ENCODE measurements at regions not wholly inside any gene's neighbourhood (a gene's known extent, or its start where the extent isn't known, plus 50 kb on each side); places are given as distances from the start of the nearest gene placed in this dataset.
A peak's percentile ranks its signal among the peaks of the same experiment; 100 is the strongest.

GRCh38 chr18:10018289-10018688, 104.5 kb downstream of the VAPA start:
- H3K36me3 ChIP-seq (ENCODE audit: insufficient read depth in 1 of 2, low read depth in 1 of 2) = no peaks in the 10 kb centered on the region
- peaks cover 16% of the 10 kb centered on the region for H3K4me1 ChIP-seq
- H3K27me3 ChIP-seq (ENCODE audit: insufficient read depth in 3 of 3, low read length in 2 of 3) = no peaks in the 10 kb centered on the region
- WGBS, 3 donors = 87 to 98% (median 93%) methylated on average over 5 of the region's 5 CpGs
- no peak for TF ChIP-seq CTCF (IDR thresholded peaks at IDR 0.05)
- DNase-seq (no peak), ATAC-seq (no peak)
- H3K9me3 ChIP-seq = no peaks in the 10 kb centered on the region
- intact Hi-C loops (cut with DNase I) = no loop called here
- no peak overlapping the region for H3K4me3 ChIP-seq
- H3K27ac ChIP-seq = no peak overlapping the region

- DNase-seq (no peak), ATAC-seq (no peak)
- 67 to 76% (median 69%) methylated on average over 6 of the region's 6 CpGs for WGBS, 3 donors
- H3K27ac ChIP-seq = no peak overlapping the region
- H3K27me3 ChIP-seq (ENCODE audit: insufficient read depth in 3 of 3, low read length in 2 of 3) = no peaks in the 10 kb centered on the region
- no peaks in the 10 kb centered on the region for H3K9me3 ChIP-seq
- H3K4me1 ChIP-seq = peaks cover 9% of the 10 kb centered on the region
- no peak overlapping the region for H3K4me3 ChIP-seq
- intact Hi-C loops (cut with DNase I) = loop anchor here in 1 of 2 donors (10.0 kb wide), 1 partner anchor 55 kb away; no protein-coding TSS in a partner anchor
- TF ChIP-seq CTCF (IDR thresholded peaks at IDR 0.05) = no peak
- no peaks in the 10 kb centered on the region for H3K36me3 ChIP-seq (ENCODE audit: insufficient read depth in 1 of 2, low read depth in 1 of 2)
These were observed 106.4 kb downstream of the VAPA start for GRCh38 chr18:10020171-10020570.

DNA sequence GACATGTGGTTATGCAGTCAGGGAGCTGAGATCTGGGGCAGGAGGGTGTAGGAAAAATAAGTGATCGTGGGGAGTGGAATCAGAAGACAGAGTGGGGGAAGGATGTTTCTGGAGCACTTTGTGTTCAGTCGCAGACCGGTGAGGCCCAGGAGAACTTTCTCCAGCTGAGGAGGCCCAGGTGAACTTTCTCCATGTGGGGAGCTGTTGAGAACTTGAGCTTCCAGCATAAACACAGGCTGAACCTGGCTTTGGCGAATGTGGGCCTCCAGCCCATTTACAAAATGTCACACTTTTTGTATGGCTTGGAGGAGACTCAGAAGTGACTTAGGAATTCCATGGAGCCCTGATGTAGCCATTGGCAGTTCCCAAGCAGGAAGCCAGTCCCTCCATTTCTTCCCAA, 108.5 kb downstream of the VAPA start:
- intact Hi-C loops (cut with DNase I) = loop anchor here in 1 of 2 donors (10.0 kb wide), 1 partner anchor 52 kb away; no protein-coding TSS in a partner anchor

GRCh38 chr18:10023853-10024570, 110.2 kb downstream of the VAPA start:
- Histone ChIP-seq H3K9me3 (no peaks in the 10 kb centered on the region), H3K4me1 (no peaks in the 10 kb centered on the region), H3K36me3 (ENCODE audit: insufficient read depth in 1 of 2, low read depth in 1 of 2) (no peaks in the 10 kb centered on the region), H3K27ac (peak overlapping the region; percentile 43), H3K4me3 (peak overlapping the region; percentile 22), H3K27me3 (ENCODE audit: insufficient read depth in 3 of 3, low read length in 2 of 3) (no peaks in the 10 kb centered on the region)
- no peak for TF ChIP-seq CTCF (IDR thresholded peaks at IDR 0.05)
- DNase-seq (no peak), ATAC-seq (peak; percentile 57 to 86 (median 80))
- WGBS, 3 donors = 39 to 59% (median 40%) methylated on average over 10 of the region's 10 CpGs
- intact Hi-C loops (cut with DNase I) = loop anchor here in 1 of 2 donors (10.0 kb wide), 1 partner anchor 51 kb away; no protein-coding TSS in a partner anchor

More for the DNA sequence above, 108.5 kb downstream of the VAPA start:
- no peak for ATAC-seq
- Histone ChIP-seq H3K4me1 (no peaks in the 10 kb centered on the region), H3K27me3 (ENCODE audit: insufficient read depth in 3 of 3, low read length in 2 of 3) (no peaks in the 10 kb centered on the region), H3K36me3 (ENCODE audit: insufficient read depth in 1 of 2, low read depth in 1 of 2) (no peaks in the 10 kb centered on the region), H3K9me3 (no peaks in the 10 kb centered on the region), H3K27ac (no peak overlapping the region), H3K4me3 (no peak overlapping the region)
- no peak for DNase-seq
- TF ChIP-seq CTCF (IDR thresholded peaks at IDR 0.05) = no peak
- 87 to 92% (median 88%) methylated on average over 4 of the region's 4 CpGs for WGBS, 3 donors

All from psoas muscle (tissue), 7 donors.